GM12891 (cell line): ENCODE measurements at regions not wholly inside any gene's neighbourhood (a gene's known extent, or its start where the extent isn't known, plus 50 kb on each side); places are given as distances from the start of the nearest gene placed in this dataset.
"Not testable (repeated sequence)": the region's sequence is repeated elsewhere in the genome, so short reads cannot be mapped to it uniquely, and the experiment has no call there.

Source experiments
- POLR2AphosphoS5 ChIP-seq: IDR thresholded peaks from 2 replicates; pipeline ENCODE4 v1.6.1; 2011; ENCODE audit warnings: low read depth, low read length, control low read depth
- TAF1 ChIP-seq: IDR thresholded peaks from 2 replicates; pipeline ENCODE4 v1.6.1; 2011; ENCODE audit warnings: low read depth, low read length, control low read depth

- TF ChIP-seq POLR2AphosphoS5, TAF1: not testable (repeated sequence)
Observed at GRCh38 chr5:3323966-3324365, 271.7 kb upstream of the IRX1 start.
